ENCODE measurements at regions not wholly inside any gene's neighbourhood (a gene's known extent, or its start where the extent isn't known, plus 50 kb on each side); places are given as distances from the start of the nearest gene placed in this dataset.

DNA sequence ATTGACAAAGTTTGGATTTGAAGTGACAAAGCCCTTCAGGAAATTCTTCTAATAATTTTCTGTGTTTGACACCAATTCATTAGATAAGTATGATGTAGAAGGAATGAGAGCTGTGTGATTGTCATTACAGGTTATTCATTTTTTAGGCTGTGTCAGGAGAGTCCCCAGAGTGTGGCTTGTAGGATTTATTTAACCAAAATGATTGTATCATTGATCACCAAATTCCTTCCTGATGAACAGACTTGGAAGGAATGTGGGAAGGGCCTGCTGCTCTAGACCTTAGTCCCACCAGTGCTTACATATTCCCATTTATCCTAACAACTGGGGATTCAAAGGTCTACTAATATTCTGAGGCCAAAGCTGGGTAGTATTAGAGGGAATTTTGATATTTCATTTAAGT is 383.3 kb upstream of the KAZN start:
- H3K36me3 ChIP-seq (ENCODE audit: control insufficient read depth in 2 of 3, insufficient read depth in 3 of 3, low read length in 3 of 3): no peaks in the 10 kb centered on the region
- H3K9me3 ChIP-seq (ENCODE audit: control insufficient read depth in 2 of 3, insufficient read depth in 1 of 3, low read length in 3 of 3): no peaks in the 10 kb centered on the region
- H3K4me1 ChIP-seq (ENCODE audit: control insufficient read depth in 2 of 3, insufficient read depth in 2 of 3, low read depth in 1 of 3, low read length in 3 of 3): no peaks in the 10 kb centered on the region
- no peak overlapping the region for H3K27ac ChIP-seq (ENCODE audit: low read depth in 2 of 2, low read length in 2 of 2)
- H3K9ac ChIP-seq (ENCODE audit: low read length in 3 of 3): no peak overlapping the region
- TF ChIP-seq, protein P1, sequence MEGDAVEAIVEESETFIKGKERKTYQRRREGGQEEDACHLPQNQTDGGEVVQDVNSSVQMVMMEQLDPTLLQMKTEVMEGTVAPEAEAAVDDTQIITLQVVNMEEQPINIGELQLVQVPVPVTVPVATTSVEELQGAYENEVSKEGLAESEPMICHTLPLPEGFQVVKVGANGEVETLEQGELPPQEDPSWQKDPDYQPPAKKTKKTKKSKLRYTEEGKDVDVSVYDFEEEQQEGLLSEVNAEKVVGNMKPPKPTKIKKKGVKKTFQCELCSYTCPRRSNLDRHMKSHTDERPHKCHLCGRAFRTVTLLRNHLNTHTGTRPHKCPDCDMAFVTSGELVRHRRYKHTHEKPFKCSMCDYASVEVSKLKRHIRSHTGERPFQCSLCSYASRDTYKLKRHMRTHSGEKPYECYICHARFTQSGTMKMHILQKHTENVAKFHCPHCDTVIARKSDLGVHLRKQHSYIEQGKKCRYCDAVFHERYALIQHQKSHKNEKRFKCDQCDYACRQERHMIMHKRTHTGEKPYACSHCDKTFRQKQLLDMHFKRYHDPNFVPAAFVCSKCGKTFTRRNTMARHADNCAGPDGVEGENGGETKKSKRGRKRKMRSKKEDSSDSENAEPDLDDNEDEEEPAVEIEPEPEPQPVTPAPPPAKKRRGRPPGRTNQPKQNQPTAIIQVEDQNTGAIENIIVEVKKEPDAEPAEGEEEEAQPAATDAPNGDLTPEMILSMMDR (IDR thresholded peaks at IDR 0.05; ENCODE audit: borderline replicate concordance, extremely low read depth, insufficient read depth): no peak
- H3K4me3 ChIP-seq (ENCODE audit: low read length in 3 of 3): no peak overlapping the region
- FAIRE-seq: no peak
- intact Hi-C loops (cut with DNase I): no loop called here
- DNase-seq: no peak
- no peaks in the 10 kb centered on the region for H3K27me3 ChIP-seq (ENCODE audit: control insufficient read depth, insufficient read depth, low read length)

DNA sequence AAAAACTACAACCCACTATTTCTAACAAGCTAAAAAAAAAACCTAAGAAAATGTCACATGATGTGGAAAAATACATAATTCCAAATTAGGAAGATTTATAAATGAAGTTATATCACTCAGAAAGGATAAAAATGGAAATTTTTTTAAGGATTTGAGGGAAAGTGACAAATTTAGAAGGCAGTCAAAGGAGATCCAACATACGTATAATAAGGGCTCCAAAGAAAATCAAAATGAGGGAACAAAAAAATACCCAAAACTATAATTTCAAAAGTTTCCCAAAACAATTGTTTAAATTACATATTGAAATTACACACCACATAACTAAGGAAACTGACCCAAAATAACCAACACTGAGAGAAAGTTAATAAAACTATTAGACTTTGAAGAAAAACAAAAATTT is 381.1 kb upstream of the KAZN start:
- Histone ChIP-seq H3K36me3 (ENCODE audit: control insufficient read depth in 2 of 3, insufficient read depth in 3 of 3, low read length in 3 of 3) (no peaks in the 10 kb centered on the region), H3K27ac (ENCODE audit: low read depth in 2 of 2, low read length in 2 of 2) (no peak overlapping the region), H3K9me3 (ENCODE audit: control insufficient read depth in 2 of 3, insufficient read depth in 1 of 3, low read length in 3 of 3) (no peaks in the 10 kb centered on the region), H3K4me3 (ENCODE audit: low read length in 3 of 3) (no peak overlapping the region), H3K27me3 (ENCODE audit: control insufficient read depth, insufficient read depth, low read length) (no peaks in the 10 kb centered on the region), H3K4me1 (ENCODE audit: control insufficient read depth in 2 of 3, insufficient read depth in 2 of 3, low read depth in 1 of 3, low read length in 3 of 3) (no peaks in the 10 kb centered on the region), H3K9ac (ENCODE audit: low read length in 3 of 3) (no peak overlapping the region)
- TF ChIP-seq, protein P1 (IDR thresholded peaks at IDR 0.05; ENCODE audit: borderline replicate concordance, extremely low read depth, insufficient read depth): no peak
- DNase-seq (no peak), FAIRE-seq (no peak)
- intact Hi-C loops (cut with DNase I): no loop called here

DNA sequence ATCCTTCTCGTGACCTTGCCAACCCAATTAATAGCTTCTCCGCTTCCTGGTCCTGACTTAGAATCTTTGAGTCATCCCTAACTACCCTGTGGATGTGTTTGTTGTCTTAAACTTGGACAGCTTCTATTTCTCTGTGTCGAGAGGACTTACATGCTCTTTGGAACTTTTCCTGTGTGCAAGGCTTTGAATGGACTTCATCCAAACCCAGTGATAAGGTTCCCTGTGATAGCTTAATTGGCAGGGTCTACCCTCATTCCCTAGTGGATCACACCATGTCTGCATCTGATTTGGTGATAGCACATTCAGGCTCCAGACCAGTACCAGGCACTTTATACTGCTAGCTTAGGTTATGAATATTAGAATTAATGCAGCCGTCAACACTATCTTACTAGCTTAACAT is 378.2 kb upstream of the KAZN start:
- DNase-seq (no peak), FAIRE-seq (no peak)
- H3K27ac ChIP-seq (ENCODE audit: low read depth in 2 of 2, low read length in 2 of 2): no peak overlapping the region
- H3K4me3 ChIP-seq (ENCODE audit: low read length in 3 of 3): no peak overlapping the region
- no peaks in the 10 kb centered on the region for H3K36me3 ChIP-seq (ENCODE audit: control insufficient read depth in 2 of 3, insufficient read depth in 3 of 3, low read length in 3 of 3)
- H3K27me3 ChIP-seq (ENCODE audit: control insufficient read depth, insufficient read depth, low read length): no peaks in the 10 kb centered on the region
- intact Hi-C loops (cut with DNase I): no loop called here
- TF ChIP-seq, protein P1 (IDR thresholded peaks at IDR 0.05; ENCODE audit: borderline replicate concordance, extremely low read depth, insufficient read depth): no peak
- H3K9me3 ChIP-seq (ENCODE audit: control insufficient read depth in 2 of 3, insufficient read depth in 1 of 3, low read length in 3 of 3): no peaks in the 10 kb centered on the region
- no peaks in the 10 kb centered on the region for H3K4me1 ChIP-seq (ENCODE audit: control insufficient read depth in 2 of 3, insufficient read depth in 2 of 3, low read depth in 1 of 3, low read length in 3 of 3)
- no peak overlapping the region for H3K9ac ChIP-seq (ENCODE audit: low read length in 3 of 3)

DNA sequence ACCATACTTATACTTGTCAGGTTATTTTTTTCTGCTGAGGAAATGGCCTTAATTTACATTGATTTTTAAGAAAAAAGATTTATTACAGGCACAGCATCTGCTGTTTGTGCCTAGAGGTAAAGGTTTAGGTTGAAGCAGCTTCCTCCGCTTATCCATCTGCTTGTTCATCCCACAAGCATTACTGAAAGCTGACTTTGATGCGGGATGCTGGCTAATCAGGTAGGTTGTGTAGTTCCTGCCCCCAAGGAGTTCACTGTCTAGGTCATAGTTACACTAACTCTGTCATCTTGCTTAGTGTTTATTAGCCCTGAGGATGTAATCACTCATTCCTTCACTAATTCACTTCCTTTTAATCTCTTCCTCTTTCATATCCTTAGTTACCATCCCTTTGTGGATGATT is 377.7 kb upstream of the KAZN start:
- FAIRE-seq: no peak
- intact Hi-C loops (cut with DNase I): no loop called here

More for the DNA sequence above, 377.7 kb upstream of the KAZN start:
- H3K27me3 ChIP-seq (ENCODE audit: control insufficient read depth, insufficient read depth, low read length): no peaks in the 10 kb centered on the region
- no peak overlapping the region for H3K9ac ChIP-seq (ENCODE audit: low read length in 3 of 3)
- no peaks in the 10 kb centered on the region for H3K36me3 ChIP-seq (ENCODE audit: control insufficient read depth in 2 of 3, insufficient read depth in 3 of 3, low read length in 3 of 3)
- TF ChIP-seq, protein P1 (IDR thresholded peaks at IDR 0.05; ENCODE audit: borderline replicate concordance, extremely low read depth, insufficient read depth): no peak
- no peaks in the 10 kb centered on the region for H3K9me3 ChIP-seq (ENCODE audit: control insufficient read depth in 2 of 3, insufficient read depth in 1 of 3, low read length in 3 of 3)
- DNase-seq: no peak
- H3K4me1 ChIP-seq (ENCODE audit: control insufficient read depth in 2 of 3, insufficient read depth in 2 of 3, low read depth in 1 of 3, low read length in 3 of 3): no peaks in the 10 kb centered on the region
- no peak overlapping the region for H3K27ac ChIP-seq (ENCODE audit: low read depth in 2 of 2, low read length in 2 of 2)
- no peak overlapping the region for H3K4me3 ChIP-seq (ENCODE audit: low read length in 3 of 3)
